ENCODE measurements at regions not wholly inside any gene's neighbourhood (a gene's known extent, or its start where the extent isn't known, plus 50 kb on each side); places are given as distances from the start of the nearest gene placed in this dataset.

DNA sequence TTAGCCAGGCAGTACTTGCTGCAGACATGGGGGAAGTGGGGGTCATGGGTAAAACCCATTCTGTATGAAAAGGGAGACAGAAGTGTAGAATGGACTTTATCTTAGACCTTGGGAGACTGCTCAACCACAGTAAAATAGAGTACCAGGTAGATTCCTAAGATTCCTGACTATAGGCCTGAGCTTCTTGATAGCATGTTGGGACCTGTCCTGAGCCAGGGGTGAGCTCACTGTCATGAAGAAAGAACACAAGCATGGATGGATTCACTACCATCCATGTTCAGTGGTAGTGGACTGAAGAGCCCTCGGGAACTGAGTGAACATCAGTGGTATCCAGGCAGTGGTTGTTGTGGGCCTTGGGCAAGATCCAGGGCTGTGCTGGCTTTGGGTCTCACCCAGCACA is 1003.8 kb downstream of the TMTC2 start:
- TF ChIP-seq, protein P1, sequence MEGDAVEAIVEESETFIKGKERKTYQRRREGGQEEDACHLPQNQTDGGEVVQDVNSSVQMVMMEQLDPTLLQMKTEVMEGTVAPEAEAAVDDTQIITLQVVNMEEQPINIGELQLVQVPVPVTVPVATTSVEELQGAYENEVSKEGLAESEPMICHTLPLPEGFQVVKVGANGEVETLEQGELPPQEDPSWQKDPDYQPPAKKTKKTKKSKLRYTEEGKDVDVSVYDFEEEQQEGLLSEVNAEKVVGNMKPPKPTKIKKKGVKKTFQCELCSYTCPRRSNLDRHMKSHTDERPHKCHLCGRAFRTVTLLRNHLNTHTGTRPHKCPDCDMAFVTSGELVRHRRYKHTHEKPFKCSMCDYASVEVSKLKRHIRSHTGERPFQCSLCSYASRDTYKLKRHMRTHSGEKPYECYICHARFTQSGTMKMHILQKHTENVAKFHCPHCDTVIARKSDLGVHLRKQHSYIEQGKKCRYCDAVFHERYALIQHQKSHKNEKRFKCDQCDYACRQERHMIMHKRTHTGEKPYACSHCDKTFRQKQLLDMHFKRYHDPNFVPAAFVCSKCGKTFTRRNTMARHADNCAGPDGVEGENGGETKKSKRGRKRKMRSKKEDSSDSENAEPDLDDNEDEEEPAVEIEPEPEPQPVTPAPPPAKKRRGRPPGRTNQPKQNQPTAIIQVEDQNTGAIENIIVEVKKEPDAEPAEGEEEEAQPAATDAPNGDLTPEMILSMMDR (IDR thresholded peaks at IDR 0.05) = no peak
- no peak for TF ChIP-seq POLR2A (IDR thresholded peaks at IDR 0.05)
